Astrocyte (in vitro differentiated cells and primary cell): ENCODE measurements at regions not wholly inside any gene's neighbourhood (a gene's known extent, or its start where the extent isn't known, plus 50 kb on each side); places are given as distances from the start of the nearest gene placed in this dataset.

Experiments used
- DNase-seq: peaks from one replicate; pipeline ENCODE4 v3.0.0-alpha.2; 2010; ENCODE audit warnings: low read depth
- FAIRE-seq: peaks from 2 replicates; lab custom pipeline; 2011; peaks lifted over from hg19 to GRCh38; lab: Jason Lieb, UNC
- H2AFZ ChIP-seq: 2 replicates; pipeline ENCODE4 v1.6.0; 2012; ENCODE audit warnings: low read depth, low read length, inconsistent platforms
- H3K27ac ChIP-seq: 2 replicates; pipeline ENCODE4 v1.5.1; 2011; ENCODE audit warnings: low read depth, low read length, inconsistent platforms
- H3K27me3 ChIP-seq: 2 replicates; pipeline ENCODE4 v1.6.0; 2011; ENCODE audit warnings: low read length, inconsistent platforms; ENCODE audit not compliant: insufficient read depth
- H3K36me3 ChIP-seq: 2 replicates; pipeline ENCODE4 v1.5.1; 2011; ENCODE audit warnings: low read length, inconsistent platforms; ENCODE audit not compliant: insufficient read depth
- H3K4me1 ChIP-seq: 2 replicates; pipeline ENCODE4 v1.5.1; 2011; ENCODE audit warnings: low read length, inconsistent platforms; ENCODE audit not compliant: insufficient read depth
- H3K4me2 ChIP-seq: 2 replicates; pipeline ENCODE4 v1.6.0; 2012; ENCODE audit warnings: low read length, inconsistent platforms
- H3K4me3 ChIP-seq: 2 replicates; pipeline ENCODE4 v1.5.1; 2011; ENCODE audit warnings: low read depth, mild to moderate bottlenecking, low read length, inconsistent platforms; ENCODE audit not compliant: insufficient read depth
- H3K79me2 ChIP-seq: 2 replicates; pipeline ENCODE4 v1.6.0; 2012; ENCODE audit warnings: mild to moderate bottlenecking, low read length, inconsistent platforms; ENCODE audit not compliant: insufficient read depth
- H3K9ac ChIP-seq: 2 replicates; pipeline ENCODE4 v1.6.0; 2012; ENCODE audit warnings: mild to moderate bottlenecking, low read length, inconsistent platforms
- H3K9me3 ChIP-seq: 2 replicates; pipeline ENCODE4 v1.5.1; 2012; ENCODE audit warnings: low read depth, mild to moderate bottlenecking, low read length, inconsistent platforms; ENCODE audit not compliant: insufficient read depth
- H4K20me1 ChIP-seq: 2 replicates; pipeline ENCODE4 v1.6.0; 2012; ENCODE audit warnings: low read length, inconsistent platforms; ENCODE audit not compliant: insufficient read depth
- H3K27ac Mint-ChIP-seq: one replicate; pipeline ENCODE4 v1.8.0; 2021; ENCODE audit warnings: mild to moderate bottlenecking, mixed read lengths; ENCODE audit not compliant: unreplicated experiment
- H3K27me3 Mint-ChIP-seq: one replicate; pipeline ENCODE4 v1.8.0; 2021; ENCODE audit warnings: low read depth, mixed read lengths; ENCODE audit not compliant: unreplicated experiment
- H3K36me3 Mint-ChIP-seq: one replicate; pipeline ENCODE4 v1.8.0; 2021; ENCODE audit warnings: low read depth, mixed read lengths; ENCODE audit not compliant: unreplicated experiment
- H3K4me1 Mint-ChIP-seq: one replicate; pipeline ENCODE4 v1.8.0; 2021; ENCODE audit warnings: low read depth, mixed read lengths; ENCODE audit not compliant: unreplicated experiment
- H3K4me3 Mint-ChIP-seq: one replicate; pipeline ENCODE4 v1.8.0; 2021; ENCODE audit warnings: mild to moderate bottlenecking, moderate library complexity, mixed read lengths; ENCODE audit not compliant: unreplicated experiment
- H3K9me3 Mint-ChIP-seq: one replicate; pipeline ENCODE4 v1.8.0; 2021; ENCODE audit warnings: mild to moderate bottlenecking, mixed read lengths; ENCODE audit not compliant: unreplicated experiment
- CTCF ChIP-seq: IDR thresholded peaks from 2 replicates; pipeline ENCODE4 v1.5.1; 2011; ENCODE audit warnings: low read depth, mild to moderate bottlenecking, inconsistent platforms, low read length, moderate library complexity; ENCODE audit not compliant: insufficient read depth
- EZH2 ChIP-seq: IDR thresholded peaks from 2 replicates; pipeline ENCODE4 v1.6.1; 2012; ENCODE audit warnings: mild to moderate bottlenecking, low read length, inconsistent platforms; ENCODE audit not compliant: insufficient read depth

- Mint-ChIP-seq H3K9me3 (peaks cover 3% of the 10 kb centered on the region), H3K4me1 (peaks cover 8% of the 10 kb centered on the region), H3K27me3 (peaks cover 12% of the 10 kb centered on the region), H3K36me3 (no peaks in the 10 kb centered on the region), H3K4me3 (no peak overlapping the region), H3K27ac (no peak overlapping the region)
- no peak overlapping the region for H3K4me3 ChIP-seq
- no peaks in the 10 kb centered on the region for H3K9me3 ChIP-seq
- DNase-seq (no peak), FAIRE-seq (no peak)
- no peak overlapping the region for H3K27ac ChIP-seq
- no peak overlapping the region for H3K4me2 ChIP-seq
- H3K4me1 ChIP-seq: no peaks in the 10 kb centered on the region
- no peaks in the 10 kb centered on the region for H4K20me1 ChIP-seq
- H2AFZ ChIP-seq: no peak overlapping the region
- no peaks in the 10 kb centered on the region for H3K79me2 ChIP-seq
- no peaks in the 10 kb centered on the region for H3K36me3 ChIP-seq
- H3K9ac ChIP-seq: no peak overlapping the region
- TF ChIP-seq EZH2 (no peak), CTCF (no peak)
- no peaks in the 10 kb centered on the region for H3K27me3 ChIP-seq
Measured at GRCh38 chr2:128386066-128386465, 67.4 kb upstream of the HS6ST1 start.

- H3K36me3 Mint-ChIP-seq: no peaks in the 10 kb centered on the region
- no peaks in the 10 kb centered on the region for H3K4me1 ChIP-seq
- no peaks in the 10 kb centered on the region for H3K36me3 ChIP-seq
- no peaks in the 10 kb centered on the region for H3K9me3 ChIP-seq
- no peak for FAIRE-seq
- H3K79me2 ChIP-seq: no peaks in the 10 kb centered on the region
- H3K27me3 Mint-ChIP-seq: peaks cover 9% of the 10 kb centered on the region
- no peaks in the 10 kb centered on the region for H3K27me3 ChIP-seq
- H3K27ac ChIP-seq: no peak overlapping the region
- H3K4me1 Mint-ChIP-seq: peaks cover 8% of the 10 kb centered on the region
- no peak overlapping the region for H3K9ac ChIP-seq
- no peak overlapping the region for H3K4me3 Mint-ChIP-seq
- DNase-seq: no peak
- H3K4me2 ChIP-seq: no peak overlapping the region
- no peak overlapping the region for H3K27ac Mint-ChIP-seq
- no peaks in the 10 kb centered on the region for H4K20me1 ChIP-seq
- TF ChIP-seq CTCF: no peak
- TF ChIP-seq EZH2: no peak
- peaks cover 4% of the 10 kb centered on the region for H3K9me3 Mint-ChIP-seq
- H3K4me3 ChIP-seq: no peak overlapping the region
- no peak overlapping the region for H2AFZ ChIP-seq
Measured at GRCh38 chr2:128388499-128388941, 69.9 kb upstream of the HS6ST1 start.

- Mint-ChIP-seq H3K4me3 (no peak overlapping the region), H3K27ac (peak overlapping the region; percentile 70), H3K36me3 (no peaks in the 10 kb centered on the region), H3K4me1 (peaks cover 8% of the 10 kb centered on the region), H3K9me3 (peaks cover 4% of the 10 kb centered on the region), H3K27me3 (peaks cover 10% of the 10 kb centered on the region)
- DNase-seq: no peak
- H3K79me2 ChIP-seq: no peaks in the 10 kb centered on the region
- no peak overlapping the region for H3K27ac ChIP-seq
- no peak overlapping the region for H3K4me2 ChIP-seq
- no peaks in the 10 kb centered on the region for H3K27me3 ChIP-seq
- no peak overlapping the region for H3K4me3 ChIP-seq
- no peak for FAIRE-seq
- no peaks in the 10 kb centered on the region for H3K4me1 ChIP-seq
- H3K9me3 ChIP-seq: no peaks in the 10 kb centered on the region
- no peak overlapping the region for H3K9ac ChIP-seq
- no peak overlapping the region for H2AFZ ChIP-seq
- TF ChIP-seq CTCF: no peak
- TF ChIP-seq EZH2: no peak
- H3K36me3 ChIP-seq: no peaks in the 10 kb centered on the region
- no peaks in the 10 kb centered on the region for H4K20me1 ChIP-seq
Measured at GRCh38 chr2:128389388-128390086, 70.9 kb upstream of the HS6ST1 start.
